ENCODE measurements at regions not wholly inside any gene's neighbourhood (a gene's known extent, or its start where the extent isn't known, plus 50 kb on each side); places are given as distances from the start of the nearest gene placed in this dataset.

DNA sequence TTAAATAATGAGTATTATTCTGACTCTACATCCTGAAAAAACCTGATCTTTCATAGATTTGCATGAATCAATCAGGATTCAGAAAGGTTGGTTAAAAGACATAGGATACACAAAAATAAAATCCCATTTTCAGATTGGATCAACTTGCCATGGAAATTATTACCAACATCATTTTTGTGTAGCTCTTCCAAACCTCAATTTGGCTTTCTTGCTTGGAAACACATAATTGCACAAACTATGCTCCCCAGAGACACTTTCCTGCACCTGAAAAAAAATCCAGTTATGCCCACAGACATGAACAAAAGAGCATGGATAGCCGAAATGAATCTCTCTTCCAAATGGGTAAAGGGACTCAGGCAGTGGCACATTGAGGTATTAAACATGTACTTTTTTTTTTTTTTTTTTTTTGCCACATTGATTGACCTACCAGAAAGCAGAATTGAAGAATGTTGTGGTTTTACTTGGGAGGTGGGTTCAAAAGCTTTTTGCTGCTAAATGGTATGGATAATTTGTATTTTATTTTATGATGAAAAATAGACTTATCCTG, 135.4 kb upstream of the FBN2 start:
- peaks cover 21% of the 10 kb centered on the region for H3K9me3 Mint-ChIP-seq
- DNase-seq (ENCODE audit: low spot score in 2 of 2, unreplicated experiment in 2 of 2) = no peak
- H3K27ac Mint-ChIP-seq = no peak overlapping the region
- no peaks in the 10 kb centered on the region for H3K27me3 Mint-ChIP-seq (ENCODE audit: low read depth)
- peaks cover 26% of the 10 kb centered on the region for H3K4me1 Mint-ChIP-seq
- H3K36me3 Mint-ChIP-seq = peaks cover 10% of the 10 kb centered on the region
- no peak for TF ChIP-seq CTCF (IDR thresholded peaks at IDR 0.05; ENCODE audit: unreplicated experiment)
- no peak overlapping the region for H3K4me3 Mint-ChIP-seq

GRCh38 chr5:128673970-128674369, 135.9 kb upstream of the FBN2 start:
- Mint-ChIP-seq H3K36me3 (peaks cover 10% of the 10 kb centered on the region), H3K27me3 (ENCODE audit: low read depth) (no peaks in the 10 kb centered on the region), H3K4me3 (no peak overlapping the region), H3K4me1 (peaks cover 26% of the 10 kb centered on the region), H3K27ac (no peak overlapping the region), H3K9me3 (peaks cover 21% of the 10 kb centered on the region)
- TF ChIP-seq CTCF (IDR thresholded peaks at IDR 0.05; ENCODE audit: unreplicated experiment) = no peak
- DNase-seq (ENCODE audit: low spot score in 2 of 2, unreplicated experiment in 2 of 2) = no peak

GRCh38 chr5:128674837-128675446, 136.9 kb upstream of the FBN2 start:
- no peaks in the 10 kb centered on the region for H3K27me3 Mint-ChIP-seq (ENCODE audit: low read depth)
- H3K9me3 Mint-ChIP-seq = peaks cover 21% of the 10 kb centered on the region
- no peak overlapping the region for H3K27ac Mint-ChIP-seq
- H3K36me3 Mint-ChIP-seq = peaks cover 10% of the 10 kb centered on the region
- no peak for DNase-seq (ENCODE audit: low spot score in 2 of 2, unreplicated experiment in 2 of 2)
- no peak overlapping the region for H3K4me3 Mint-ChIP-seq
- TF ChIP-seq CTCF (IDR thresholded peaks at IDR 0.05; ENCODE audit: unreplicated experiment) = no peak
- peaks cover 26% of the 10 kb centered on the region for H3K4me1 Mint-ChIP-seq

DNA sequence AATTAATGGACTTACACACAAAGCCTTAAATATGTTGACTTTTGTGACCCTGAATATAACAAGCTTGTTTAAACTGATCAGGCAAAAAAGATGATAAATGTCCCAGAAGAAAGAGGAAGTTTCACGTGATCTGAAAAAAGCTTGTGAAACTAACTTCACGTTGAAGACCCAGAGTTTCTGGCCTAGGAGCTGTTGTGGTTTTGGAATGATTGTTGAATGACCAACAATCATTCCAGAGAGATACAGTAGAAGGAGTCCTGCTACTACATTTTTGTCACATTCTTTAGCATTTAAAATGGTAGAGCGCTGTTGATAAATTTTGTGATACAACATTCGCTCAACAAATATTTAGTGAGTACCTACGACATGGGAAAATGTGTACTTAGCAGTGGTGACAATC, 143.1 kb upstream of the FBN2 start:
- Mint-ChIP-seq H3K36me3 (peaks cover 4% of the 10 kb centered on the region), H3K4me1 (peaks cover 42% of the 10 kb centered on the region), H3K9me3 (peaks cover 4% of the 10 kb centered on the region), H3K27me3 (ENCODE audit: low read depth) (no peaks in the 10 kb centered on the region), H3K4me3 (no peak overlapping the region), H3K27ac (peak overlapping the region; percentile 96)
- no peak for TF ChIP-seq CTCF (IDR thresholded peaks at IDR 0.05; ENCODE audit: unreplicated experiment)
- no peak for DNase-seq (ENCODE audit: low spot score in 2 of 2, unreplicated experiment in 2 of 2)

- Mint-ChIP-seq H3K4me1 (peaks cover 49% of the 10 kb centered on the region), H3K27me3 (ENCODE audit: low read depth) (no peaks in the 10 kb centered on the region), H3K4me3 (peak overlapping the region; percentile 33), H3K36me3 (no peaks in the 10 kb centered on the region), H3K9me3 (no peaks in the 10 kb centered on the region), H3K27ac (peak overlapping the region; percentile 96)
- DNase-seq (ENCODE audit: low spot score in 2 of 2, unreplicated experiment in 2 of 2) = peak in 1 of 2 experiments; percentile 48
- no peak for TF ChIP-seq CTCF (IDR thresholded peaks at IDR 0.05; ENCODE audit: unreplicated experiment)
Observed at GRCh38 chr5:128681764-128682592, 143.9 kb upstream of the FBN2 start.
